Islet precursor cell (in vitro differentiated cells): ENCODE measurements at regions not wholly inside any gene's neighbourhood (a gene's known extent, or its start where the extent isn't known, plus 50 kb on each side); places are given as distances from the start of the nearest gene placed in this dataset.

Experiments used
- DNase-seq: peaks from one replicate; pipeline ENCODE4 v3.0.0-alpha.2; 2018

DNA sequence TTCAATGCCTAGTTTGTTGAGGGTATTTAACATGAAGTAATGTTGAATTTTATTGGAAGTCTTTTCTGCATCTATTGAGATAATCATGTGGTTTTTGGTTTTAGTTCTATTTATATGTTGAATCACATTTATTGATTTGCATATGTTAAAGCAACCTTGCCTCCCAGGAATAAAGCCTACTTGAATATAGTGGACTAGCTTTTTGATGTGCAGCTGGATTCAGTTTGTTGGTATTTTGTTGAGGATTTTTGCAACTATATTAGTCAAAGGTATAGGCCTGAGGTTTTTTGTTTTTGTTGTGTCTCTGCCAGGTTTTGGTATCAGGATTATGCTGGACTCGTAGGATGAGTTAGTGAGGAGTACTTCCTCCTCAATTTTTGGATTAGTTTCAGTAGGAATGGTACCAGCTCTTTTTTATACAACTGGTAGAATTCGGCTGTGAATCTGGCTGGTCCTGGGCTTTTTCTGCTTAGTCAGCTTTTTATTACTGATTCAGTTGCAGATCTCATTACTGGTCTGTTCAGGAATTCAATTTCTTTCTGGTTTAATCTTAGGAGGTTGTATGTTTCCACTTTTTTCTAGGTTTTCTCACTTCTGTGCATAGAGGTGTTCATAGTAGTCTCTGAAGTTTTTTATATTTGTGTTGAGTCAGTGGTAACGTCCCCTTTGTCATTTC lies 209.8 kb upstream of the RBMS3 start:
- DNase-seq = no peak

DNA sequence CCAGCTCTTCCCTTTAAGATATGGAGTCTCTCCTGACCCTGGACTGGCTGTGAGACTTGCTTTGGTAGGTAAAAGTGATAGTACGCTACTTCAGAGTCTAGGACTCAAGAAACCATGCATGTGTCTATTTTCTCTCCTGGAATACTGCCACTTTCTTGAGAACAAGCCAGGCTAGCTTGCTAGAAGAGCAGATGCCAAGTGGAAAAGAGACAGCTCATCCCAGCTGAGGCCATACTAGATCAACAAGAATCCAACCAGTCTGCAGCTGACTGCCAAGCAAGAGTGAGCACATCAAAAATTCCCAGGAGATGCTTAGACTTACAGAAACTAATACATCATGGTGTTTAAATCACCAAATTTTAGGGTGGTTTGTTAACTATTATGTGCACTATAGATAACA lies 208.3 kb upstream of the RBMS3 start:
- DNase-seq = no peak

DNA sequence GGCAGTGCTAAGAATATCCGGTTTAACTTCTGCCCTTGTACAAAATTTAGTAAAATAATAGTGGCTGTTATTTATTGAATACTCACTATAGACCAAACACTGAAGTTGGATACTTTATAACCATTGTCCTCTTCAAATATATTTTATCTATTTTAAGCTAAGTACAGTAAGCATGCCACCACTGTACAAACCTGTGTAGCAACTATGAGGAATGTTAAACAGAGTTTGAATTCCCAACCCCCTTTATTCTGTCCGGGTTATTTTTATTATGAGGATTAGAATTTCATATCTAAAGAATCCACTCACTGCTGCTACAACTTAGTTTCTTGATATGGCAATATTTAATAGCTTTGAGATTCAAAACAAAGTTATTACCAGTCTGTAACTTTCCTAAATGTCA lies 203.5 kb upstream of the RBMS3 start:
- DNase-seq = no peak

DNA sequence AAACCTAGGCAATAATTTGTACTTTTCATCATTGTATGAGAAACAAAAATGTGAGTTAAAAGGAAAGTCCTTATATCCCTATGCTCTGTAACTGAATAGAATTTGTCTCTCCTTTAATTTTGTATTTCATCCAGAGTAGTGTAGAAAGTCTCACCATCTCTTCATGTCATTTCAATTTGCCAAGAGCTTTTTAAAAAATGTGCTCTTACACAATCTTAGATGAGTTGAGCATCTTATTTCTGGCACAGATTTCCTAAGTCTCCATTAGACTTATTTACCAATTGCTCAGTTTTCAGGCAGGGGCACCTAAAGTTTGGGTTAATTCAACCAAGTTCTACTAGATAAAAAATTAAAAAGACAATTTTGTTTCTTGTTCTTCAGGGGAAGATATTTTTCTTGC lies 201.5 kb upstream of the RBMS3 start:
- DNase-seq = no peak

DNA sequence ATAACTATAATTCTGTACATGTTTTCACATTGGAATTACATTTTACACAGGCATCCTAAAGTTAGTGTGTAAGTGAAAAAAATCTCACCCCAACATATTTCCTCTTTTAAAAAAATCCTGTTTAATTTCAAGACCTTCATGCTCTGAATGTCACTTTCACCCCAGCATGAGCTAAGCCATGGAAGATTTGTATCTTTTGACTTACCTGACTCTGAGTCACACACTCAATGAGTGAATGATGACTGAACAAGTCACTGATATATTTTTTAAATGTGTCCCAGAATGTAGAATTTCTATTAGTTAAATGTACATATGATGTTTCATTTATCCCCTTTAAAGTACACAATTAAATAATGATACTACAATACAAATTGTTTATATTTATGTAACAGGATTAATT lies 199.9 kb upstream of the RBMS3 start:
- DNase-seq = no peak

DNA sequence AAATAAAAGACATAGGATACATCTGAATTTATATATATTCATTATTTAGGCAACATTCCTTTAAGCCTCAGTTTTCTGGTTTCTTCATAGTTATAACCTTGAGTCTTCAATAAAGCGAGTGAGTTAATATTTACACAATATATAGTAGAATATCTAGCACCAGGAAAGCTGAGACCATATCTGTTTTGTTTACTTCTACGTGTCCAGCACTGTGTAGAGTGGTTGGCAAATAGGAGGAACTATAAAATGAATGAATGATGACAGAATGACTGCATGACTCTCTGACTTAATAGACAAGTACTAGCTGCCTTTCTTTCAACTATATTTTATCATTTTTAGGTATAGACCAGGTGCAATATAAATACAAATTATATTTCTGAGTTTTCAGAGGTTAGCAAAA lies 197.8 kb upstream of the RBMS3 start:
- DNase-seq = no peak

DNA sequence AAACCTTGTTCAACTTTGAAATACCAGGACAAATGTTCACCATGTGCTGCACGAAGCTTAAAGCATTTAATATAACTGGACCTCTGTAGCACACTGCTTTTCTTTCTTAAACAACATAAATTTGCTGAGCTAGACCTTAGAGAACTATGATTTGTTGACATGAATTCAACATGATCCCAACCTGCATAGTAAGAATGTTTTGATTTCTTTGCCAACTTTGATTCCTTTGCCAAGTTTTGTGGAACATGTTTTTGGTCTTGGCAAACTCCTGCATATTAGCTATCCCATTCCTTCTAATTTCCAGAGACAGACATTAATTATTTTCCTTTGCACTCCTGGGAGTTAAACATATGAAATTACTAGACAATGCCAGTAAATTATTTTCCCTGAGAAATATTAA lies 197.2 kb upstream of the RBMS3 start:
- no peak for DNase-seq

DNA sequence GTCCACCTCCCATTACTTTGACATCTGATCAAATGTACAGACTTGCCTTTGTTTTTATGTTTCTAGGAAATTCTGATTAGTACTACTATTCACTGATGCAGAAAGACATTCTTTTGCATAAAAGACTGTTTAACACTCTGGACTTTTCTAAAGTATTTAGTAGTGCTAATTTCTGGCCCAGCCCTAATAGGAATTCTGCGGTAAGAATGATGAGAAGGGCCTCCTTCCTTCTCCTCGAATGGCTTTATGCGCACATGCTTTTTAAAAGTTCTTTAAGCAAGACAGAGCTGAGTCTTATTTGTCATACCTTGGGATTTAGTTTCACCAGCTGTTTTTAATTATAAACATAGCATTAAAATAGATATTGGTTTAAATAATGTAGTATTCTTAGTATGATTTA lies 192.3 kb upstream of the RBMS3 start:
- no peak for DNase-seq

DNA sequence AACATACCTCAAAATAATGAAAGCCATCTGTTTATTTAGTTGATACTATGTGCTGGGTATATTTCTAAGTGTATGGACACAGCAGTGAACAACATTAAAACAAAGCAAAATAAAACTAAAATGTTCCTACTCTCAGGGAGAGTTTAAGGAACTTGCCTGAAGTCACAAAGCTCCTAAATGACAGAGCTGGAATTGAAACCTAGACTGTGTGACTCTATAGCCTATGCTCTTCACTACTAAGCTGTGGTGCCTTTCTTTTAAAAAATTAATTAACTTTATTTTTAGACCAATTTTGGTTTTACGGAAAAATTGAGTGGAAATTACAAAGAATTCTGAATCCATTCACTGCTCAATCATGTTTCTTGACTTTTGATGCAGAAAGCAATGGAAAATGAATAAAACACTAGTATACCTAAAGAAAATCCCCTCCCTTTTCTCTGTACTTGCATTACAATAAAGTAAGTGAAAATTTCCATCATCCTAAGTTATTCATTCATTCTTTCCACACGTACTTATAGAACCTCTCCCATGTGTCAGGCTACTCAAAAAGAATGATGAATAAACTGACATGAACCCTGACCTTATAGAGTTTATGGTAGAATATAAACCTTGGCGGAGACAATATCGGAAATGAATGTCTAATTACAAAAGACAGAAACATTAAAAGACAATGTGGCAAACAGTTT lies 189.8 kb upstream of the RBMS3 start:
- DNase-seq = no peak

DNA sequence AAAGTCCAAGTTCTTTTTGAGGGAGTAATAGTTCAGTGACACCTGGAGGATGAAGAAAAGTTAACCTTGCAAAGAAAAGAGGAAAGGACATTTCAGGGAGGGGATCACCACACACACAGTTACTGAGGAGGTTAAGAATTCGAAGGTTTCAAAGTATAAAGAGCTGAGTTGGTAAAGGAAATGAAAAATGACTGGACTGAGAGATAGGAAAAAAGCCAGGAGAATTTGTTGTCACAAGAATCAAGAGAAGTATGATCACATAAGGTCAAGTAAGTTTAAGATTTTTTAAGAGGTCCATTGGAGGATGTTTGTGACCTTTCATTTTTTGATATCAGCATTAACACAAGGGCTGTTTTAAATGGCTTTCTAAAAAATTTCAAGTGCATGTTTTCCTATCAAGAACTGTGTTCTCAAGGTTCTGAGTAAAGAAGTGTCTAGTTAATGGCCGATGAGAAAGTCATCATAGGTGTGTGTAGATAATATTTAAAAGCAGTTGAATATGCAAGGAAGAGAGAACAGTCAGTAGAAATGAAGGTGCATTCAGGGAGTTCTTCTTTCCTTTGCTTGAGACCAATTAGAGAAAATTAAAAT lies 189.2 kb upstream of the RBMS3 start:
- DNase-seq = no peak

DNA sequence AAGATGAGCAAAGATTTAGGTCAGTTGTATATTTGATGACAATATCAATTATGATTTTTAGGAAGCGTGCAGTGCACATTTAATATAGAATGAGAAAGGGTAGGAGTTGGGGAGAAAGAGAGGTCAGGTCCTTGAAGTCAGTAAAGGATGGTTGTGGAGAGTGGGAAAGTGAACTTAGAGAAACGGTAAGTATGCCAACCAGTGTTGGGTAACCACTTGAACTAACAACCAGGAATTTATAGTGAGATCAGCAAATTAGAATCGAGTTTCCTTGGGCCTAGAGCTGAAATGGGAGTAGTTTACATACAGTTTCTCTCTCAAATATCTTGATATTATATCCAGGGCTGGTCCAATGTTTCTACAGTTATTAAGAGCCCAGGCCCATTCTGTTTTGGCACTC lies 188.5 kb upstream of the RBMS3 start:
- DNase-seq = no peak

DNA sequence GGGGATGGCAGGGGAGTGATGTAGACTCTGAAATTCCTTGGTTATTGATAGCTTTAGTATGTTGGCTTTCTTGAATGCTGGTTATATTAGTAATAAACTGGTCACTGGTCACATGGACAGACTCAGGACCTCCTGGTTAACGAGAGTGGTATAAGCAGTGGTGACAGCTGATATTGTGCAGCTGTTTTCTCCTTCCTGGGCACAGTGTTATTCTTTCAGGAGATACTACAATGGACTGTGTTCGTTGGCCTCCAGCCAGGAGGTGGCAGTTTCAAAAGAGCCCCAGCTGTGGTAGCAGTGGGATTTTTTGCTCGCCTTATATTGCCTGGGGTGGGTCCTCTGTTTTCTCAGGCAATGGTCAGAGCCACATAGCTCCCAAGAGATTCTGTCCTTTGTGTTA lies 181.6 kb upstream of the RBMS3 start:
- no peak for DNase-seq

DNA sequence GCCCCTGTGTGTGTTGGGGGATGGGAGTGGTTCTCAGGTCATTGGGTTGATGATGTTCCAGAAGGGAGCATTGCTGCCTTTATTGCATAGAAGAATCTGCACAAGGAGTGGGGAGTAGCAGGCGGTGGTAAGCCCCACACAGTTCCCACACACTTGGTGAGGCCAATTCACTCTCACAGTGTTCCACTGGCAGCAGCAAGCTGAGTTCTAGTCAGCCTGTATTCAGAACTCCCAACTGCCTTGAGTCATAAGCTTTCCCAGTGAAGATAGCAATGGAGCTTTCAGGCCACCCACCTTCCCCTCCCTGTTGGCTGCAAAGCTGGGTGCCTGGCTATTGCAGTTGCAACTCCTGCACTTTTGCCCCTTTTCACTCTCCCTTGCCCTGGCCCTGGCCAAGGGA lies 181.1 kb upstream of the RBMS3 start:
- DNase-seq = no peak

DNA sequence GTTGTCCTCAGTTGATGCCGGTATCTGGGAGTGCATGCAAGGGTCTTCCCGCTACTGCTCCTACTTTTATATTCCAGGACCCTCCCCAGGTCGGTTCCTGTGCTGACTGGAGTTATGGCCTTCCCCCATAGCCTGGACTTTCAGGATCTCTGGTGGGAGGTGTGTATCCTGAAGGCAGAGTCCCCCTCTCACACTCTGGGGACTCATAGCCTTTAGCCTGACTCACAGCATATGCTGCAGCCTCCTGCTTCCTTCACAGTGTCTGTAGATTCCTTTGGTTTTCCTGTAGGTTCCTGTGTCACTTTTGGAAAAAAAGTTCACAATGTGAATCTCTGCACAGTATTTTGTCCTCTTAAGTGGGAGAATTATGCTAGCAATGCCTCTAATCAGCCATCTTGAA lies 180.6 kb upstream of the RBMS3 start:
- DNase-seq = no peak

DNA sequence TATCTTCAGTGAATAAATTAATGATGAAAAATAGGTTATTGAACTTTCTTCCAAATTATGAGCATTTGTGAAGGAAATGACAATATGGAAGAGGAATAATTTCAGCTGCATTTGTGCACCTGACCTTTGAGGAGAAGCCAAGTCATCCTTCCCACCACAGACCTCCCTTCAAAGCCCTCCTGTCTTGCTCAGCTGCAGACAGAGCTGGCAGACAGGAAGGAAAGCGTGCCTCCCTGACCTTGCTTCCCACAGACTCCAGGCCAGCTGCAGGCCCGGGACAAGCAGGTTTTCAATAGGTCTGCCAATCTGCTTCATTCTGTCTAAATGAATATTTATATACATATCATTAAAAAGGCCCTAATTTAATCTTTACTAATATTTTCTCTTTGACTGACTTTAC lies 152.9 kb upstream of the RBMS3 start:
- no peak for DNase-seq

DNA sequence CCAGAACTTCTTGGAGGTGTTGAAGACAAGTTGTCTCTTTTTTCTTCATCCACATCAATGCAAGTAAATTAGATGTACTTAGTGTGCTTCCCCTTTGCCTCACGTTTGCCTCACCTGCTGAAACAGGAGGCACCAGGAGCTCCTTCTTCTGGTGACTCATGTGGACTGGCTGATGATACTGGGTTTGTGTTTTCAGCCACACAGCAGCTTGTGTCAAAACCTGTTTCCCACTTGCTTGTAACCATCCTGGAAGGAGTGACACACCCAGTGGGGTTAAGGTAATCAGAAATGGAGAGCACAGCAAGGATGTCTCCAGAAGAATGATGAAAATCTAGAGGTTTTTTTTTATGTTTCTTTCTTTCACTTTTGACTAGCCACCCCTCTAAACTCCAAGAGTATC lies 143.3 kb upstream of the RBMS3 start:
- peak; percentile 56 for DNase-seq

DNA sequence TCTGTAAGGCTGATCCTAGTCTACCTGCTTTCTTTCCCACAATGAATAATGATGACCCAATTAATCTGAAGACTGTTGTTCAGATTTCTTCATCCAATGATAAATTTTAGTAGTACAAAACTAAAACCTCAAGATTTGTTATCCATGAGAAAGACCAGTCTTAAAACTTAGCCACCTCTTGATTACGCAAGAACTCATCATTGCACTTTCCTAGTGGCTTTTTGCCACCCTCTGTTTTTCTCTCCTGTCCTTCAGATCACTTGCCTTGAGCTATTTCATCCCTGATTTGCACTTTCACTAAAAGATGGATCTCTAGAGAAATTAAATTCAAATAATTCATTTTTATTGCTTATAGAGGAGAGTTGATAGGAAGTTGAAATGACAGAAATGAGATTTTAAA lies 142.7 kb upstream of the RBMS3 start:
- DNase-seq = no peak

DNA sequence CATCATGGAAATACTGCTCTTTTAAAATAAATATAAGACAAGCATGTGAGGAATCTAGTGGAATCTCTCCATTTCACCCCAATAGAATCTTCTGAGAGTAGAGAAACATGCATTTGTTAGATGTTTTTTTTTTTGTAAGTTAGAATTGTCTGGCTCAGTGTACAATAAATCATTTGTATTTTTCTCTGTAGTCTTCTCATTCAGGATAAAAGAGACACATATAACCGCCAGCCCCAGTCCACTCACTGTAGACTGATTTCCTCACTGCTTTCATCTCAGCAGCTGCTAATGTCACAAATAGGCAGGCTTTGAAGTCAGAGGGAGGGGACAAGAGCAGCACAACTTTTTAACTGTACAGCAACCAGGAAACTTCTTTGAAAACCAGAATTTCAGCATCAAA lies 140.2 kb upstream of the RBMS3 start:
- no peak for DNase-seq

DNA sequence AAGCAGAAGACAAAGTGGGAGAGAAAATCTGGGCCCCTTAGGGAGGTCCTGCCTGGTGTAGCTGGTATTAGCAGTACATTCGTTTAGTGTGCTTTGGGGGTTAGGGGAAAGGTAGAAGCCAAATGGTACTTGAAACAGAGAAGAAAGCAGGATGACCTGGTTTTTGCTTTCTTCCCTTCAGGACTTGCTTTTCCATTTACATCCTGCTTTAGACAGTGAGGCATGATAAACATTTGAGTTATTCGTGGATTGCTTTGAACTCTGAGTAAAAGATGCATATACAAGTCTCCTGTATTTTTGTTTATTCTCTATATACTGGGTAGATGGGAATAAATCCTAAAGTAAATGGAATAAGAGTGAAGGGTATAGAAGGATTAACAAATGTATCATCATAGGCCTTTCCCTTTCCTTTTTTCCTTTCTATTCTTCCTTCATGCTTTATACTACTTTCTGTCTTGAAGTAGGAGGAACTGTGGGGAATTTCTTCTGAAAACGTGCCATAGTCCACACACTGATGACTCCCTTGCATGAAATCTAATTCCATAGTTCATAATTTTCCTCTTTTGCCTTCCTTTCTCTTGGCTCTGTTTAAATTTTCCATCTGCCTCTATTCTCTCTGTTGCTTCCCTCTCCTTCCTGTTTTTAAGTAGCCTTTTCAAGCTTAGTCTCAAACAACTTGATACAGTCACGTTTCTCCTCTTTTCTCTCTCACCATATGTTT lies 139.5 kb upstream of the RBMS3 start:
- no peak for DNase-seq

DNA sequence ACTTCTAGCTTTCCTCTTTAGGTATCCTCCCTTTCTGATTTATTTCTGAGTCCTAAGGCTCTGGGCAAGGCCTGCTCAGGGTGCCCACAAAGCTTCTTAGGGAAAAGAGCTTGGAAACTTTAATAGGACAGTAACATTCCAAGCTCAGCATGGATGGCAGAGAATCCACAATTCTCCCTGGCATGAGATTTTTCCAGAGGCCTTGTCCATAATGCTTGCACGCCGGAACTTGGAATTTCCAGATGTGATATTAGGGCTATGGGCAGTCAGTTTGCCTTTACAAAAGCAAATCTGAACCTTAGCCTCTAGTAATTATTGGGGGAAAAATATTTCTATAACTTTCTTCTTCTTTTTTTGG lies 139.0 kb upstream of the RBMS3 start:
- no peak for DNase-seq

DNA sequence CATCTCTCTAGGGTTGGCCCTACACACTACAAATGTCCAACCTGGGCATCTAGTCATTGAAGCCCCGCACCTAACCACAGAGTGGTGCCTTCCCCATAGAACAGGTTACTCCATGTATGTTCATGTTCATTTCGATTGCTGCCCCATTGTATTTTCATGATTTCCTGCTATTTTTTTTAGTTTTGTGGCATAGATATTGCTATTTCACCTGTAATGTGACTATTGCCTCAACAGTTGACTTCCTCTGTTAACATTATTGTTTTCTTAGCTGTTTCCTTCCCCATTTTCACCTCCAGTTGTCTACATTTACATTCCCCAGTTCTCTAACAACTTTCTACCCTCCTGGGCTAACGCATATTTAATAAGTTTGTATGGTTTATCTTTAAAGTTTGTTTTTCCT lies 137.7 kb upstream of the RBMS3 start:
- DNase-seq = no peak

DNA sequence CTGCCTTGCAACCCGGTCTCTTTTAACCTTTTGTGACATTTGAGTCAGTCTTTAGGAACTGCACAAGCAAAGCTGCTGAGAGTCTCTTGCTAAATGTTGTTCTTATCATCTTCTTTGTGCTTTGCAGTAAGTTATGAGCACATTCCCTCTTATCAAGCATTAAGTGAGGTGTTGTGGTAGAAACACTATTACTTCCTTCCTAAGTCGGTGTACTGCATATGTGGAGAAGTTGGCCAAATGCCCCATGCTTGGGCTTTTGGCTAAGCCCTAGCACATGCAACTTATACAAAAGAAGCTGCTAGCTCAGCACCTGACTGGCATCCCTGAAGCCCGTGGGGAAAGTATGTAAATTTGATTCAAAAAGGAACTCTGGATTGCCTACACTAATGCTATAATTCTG lies 136.5 kb upstream of the RBMS3 start:
- no peak for DNase-seq

DNA sequence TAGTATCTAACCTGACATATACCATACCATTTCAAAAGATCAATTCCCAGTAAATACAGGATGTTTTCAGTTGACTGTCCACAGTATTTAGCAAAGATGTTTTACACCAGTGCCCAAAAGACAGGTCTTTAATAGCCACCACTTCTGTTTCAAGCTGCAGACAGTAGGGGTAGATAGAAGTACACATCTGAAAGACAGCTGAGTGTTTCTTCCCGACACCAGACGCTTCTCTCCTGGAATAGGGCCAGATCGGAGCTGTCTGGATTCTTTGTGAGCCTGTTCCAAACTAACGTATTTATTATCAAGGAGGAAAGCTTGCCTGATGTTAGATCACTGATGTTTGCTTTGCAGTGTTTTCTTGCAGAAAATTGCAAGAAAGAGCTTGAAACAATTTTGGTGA lies 136.1 kb upstream of the RBMS3 start:
- peak; percentile 68 for DNase-seq

DNA sequence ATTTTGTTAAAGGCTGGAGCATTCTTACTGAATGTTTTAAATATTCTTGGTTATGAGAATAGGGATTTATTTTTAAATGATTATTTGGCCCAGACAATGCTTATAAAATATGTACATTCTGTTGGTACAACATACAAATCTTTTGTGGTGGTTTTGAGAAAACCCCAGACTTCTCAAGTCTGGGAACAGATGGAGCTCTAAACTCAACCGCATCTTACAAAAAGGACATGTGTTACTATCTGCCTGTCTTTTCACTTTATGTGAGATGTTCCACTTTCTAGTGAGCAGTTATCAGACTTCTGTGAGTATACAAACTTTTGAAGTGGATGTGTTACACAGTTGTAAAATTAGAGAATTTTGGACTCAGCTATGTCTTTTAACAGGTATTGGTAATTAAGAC lies 135.5 kb upstream of the RBMS3 start:
- DNase-seq = no peak
